Suppressor macrophage treated with lipopolysaccharide for 4 hours (primary cell): ENCODE measurements at regions not wholly inside any gene's neighbourhood (a gene's known extent, or its start where the extent isn't known, plus 50 kb on each side); places are given as distances from the start of the nearest gene placed in this dataset.

Experiments used
- DNase-seq: peaks from one replicate; pipeline ENCODE4 v3.0.0-alpha.2; 2020

GRCh38 chr6:164042212-164042611 lies 627.7 kb downstream of the QKI start:
- no peak for DNase-seq

- no peak for DNase-seq
Observed at GRCh38 chr6:164040994-164041393, 626.5 kb downstream of the QKI start.

GRCh38 chr6:164039954-164040375 lies 625.4 kb downstream of the QKI start:
- DNase-seq = peak; percentile 61

GRCh38 chr6:164037171-164037870 lies 622.8 kb downstream of the QKI start:
- DNase-seq = no peak

GRCh38 chr6:164035900-164036485 lies 621.5 kb downstream of the QKI start:
- DNase-seq = no peak

- DNase-seq = no peak
Observed at GRCh38 chr6:164034602-164035140, 620.2 kb downstream of the QKI start.

GRCh38 chr6:164025180-164025579 lies 610.7 kb downstream of the QKI start:
- DNase-seq = no peak

GRCh38 chr6:164023535-164023934 lies 609.0 kb downstream of the QKI start:
- no peak for DNase-seq

GRCh38 chr6:164022632-164023031 lies 608.1 kb downstream of the QKI start:
- DNase-seq = no peak

- no peak for DNase-seq
Observed at GRCh38 chr6:164021589-164022250, 607.2 kb downstream of the QKI start.

GRCh38 chr6:164020142-164020541 lies 605.6 kb downstream of the QKI start:
- DNase-seq = no peak

- DNase-seq = no peak
Observed at GRCh38 chr6:164018133-164018532, 603.6 kb downstream of the QKI start.

GRCh38 chr6:164016056-164016455 lies 601.5 kb downstream of the QKI start:
- no peak for DNase-seq

GRCh38 chr6:164015088-164015484 lies 600.6 kb downstream of the QKI start:
- no peak for DNase-seq

GRCh38 chr6:164014346-164015087 lies 600.0 kb downstream of the QKI start:
- DNase-seq = no peak

- no peak for DNase-seq
Observed at GRCh38 chr6:164013480-164014208, 599.1 kb downstream of the QKI start.

GRCh38 chr6:164011321-164011720 lies 596.8 kb downstream of the QKI start:
- no peak for DNase-seq

GRCh38 chr6:164010441-164011103 lies 596.1 kb downstream of the QKI start:
- no peak for DNase-seq

- DNase-seq = no peak
Observed at GRCh38 chr6:164008902-164009301, 594.4 kb downstream of the QKI start.

GRCh38 chr6:164007881-164008280 lies 593.4 kb downstream of the QKI start:
- DNase-seq = no peak

- DNase-seq = no peak
Observed at GRCh38 chr6:164006459-164006858, 591.9 kb downstream of the QKI start.
